NCI-H524 treated with DMSO at 0.1 percent for 48 hours (cell line): ENCODE measurements at regions not wholly inside any gene's neighbourhood (a gene's known extent, or its start where the extent isn't known, plus 50 kb on each side); places are given as distances from the start of the nearest gene placed in this dataset.
"Not testable (repeated sequence)": the region's sequence is repeated elsewhere in the genome, so short reads cannot be mapped to it uniquely, and the experiment has no call there.

Source experiments
- DNase-seq: peaks from one replicate; lab custom pipeline; 2025; lab: John Stamatoyannopoulos, UW

GRCh38 chr2:14074691-14075090, 557.8 kb upstream of the LRATD1 start:
- DNase-seq, result no peak

DNA sequence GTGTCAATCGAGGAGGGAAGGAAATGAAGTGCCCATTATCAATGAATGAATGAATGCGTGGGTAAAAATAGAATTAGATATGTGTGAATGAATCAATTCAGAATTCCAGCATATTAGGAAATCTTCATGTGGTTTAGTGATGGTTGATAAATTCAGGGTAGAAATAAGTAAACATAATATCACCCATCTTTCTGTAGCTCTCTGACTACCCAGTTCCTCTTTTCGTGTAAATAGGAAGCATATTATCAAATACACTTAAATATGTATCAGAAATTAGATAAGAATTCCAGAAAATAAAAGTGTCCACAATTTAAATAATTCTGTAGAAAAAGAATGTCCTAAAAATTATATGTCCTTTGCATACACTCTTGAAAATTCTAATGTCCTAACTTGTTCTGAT, 552.9 kb upstream of the LRATD1 start:
- no peak for DNase-seq

DNA sequence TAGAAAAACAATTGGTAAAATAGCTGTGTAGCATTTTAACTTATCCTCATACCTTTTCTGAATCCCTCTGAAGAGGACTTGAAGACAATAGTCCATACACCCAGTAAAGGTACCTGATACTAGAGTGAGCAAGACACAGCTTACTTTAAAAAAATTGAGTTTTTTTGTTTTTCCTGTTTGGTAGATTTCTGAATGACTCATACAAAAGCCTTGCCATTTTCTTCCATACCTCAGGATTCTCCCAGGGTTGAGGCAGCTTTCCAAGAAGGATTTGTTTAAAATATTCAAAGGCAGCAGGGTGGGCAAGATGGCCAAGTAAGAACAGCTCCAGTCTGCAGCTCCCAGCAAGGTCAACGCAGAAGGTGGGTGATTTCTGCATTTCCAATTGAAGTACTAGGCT, 551.0 kb upstream of the LRATD1 start:
- DNase-seq, result no peak

GRCh38 chr2:14082640-14083039, 549.9 kb upstream of the LRATD1 start:
- DNase-seq, result no peak

DNA sequence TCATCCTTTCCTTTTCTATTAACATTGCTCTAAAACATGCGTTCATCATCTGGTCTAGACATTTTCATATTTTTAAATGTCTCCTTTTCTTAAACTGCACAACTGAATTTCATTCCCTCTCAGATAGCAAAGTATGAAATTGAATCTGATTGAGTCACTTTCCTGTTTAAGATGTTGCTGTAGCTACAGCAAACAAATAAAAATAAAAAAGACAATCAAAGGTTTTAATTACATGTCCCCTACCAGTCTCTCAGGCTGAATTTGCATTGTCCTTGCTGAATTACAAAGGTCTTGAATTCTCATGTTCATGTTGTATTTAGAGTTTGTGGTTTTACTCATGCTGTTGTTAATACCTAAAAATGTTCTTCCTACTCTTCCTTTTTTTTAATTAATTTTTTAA, 537.9 kb upstream of the LRATD1 start:
- DNase-seq, result no peak

- not testable (repeated sequence) for DNase-seq
Observed at GRCh38 chr2:14099101-14099500, 533.4 kb upstream of the LRATD1 start.

DNA sequence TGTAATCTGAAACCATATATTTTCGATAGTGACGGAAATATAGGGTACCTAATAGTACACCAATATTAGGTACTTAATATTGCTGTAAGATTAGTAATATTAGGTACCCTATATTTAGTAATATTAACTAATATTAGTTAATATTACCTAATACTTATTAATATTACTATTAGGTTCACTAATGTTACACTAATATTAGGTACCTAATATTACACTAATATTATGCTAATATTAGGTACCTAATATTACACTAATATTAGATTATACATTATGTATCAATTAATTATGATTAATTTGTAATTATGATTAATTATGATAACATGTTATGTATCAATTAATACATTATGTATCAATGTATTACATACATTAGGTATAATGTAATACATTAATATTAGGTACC, 518.2 kb upstream of the LRATD1 start:
- no peak for DNase-seq

- DNase-seq, result no peak
Observed at GRCh38 chr2:14120376-14120775, 512.1 kb upstream of the LRATD1 start.

- DNase-seq, result no peak
Observed at GRCh38 chr2:14123436-14124103, 508.9 kb upstream of the LRATD1 start.

DNA sequence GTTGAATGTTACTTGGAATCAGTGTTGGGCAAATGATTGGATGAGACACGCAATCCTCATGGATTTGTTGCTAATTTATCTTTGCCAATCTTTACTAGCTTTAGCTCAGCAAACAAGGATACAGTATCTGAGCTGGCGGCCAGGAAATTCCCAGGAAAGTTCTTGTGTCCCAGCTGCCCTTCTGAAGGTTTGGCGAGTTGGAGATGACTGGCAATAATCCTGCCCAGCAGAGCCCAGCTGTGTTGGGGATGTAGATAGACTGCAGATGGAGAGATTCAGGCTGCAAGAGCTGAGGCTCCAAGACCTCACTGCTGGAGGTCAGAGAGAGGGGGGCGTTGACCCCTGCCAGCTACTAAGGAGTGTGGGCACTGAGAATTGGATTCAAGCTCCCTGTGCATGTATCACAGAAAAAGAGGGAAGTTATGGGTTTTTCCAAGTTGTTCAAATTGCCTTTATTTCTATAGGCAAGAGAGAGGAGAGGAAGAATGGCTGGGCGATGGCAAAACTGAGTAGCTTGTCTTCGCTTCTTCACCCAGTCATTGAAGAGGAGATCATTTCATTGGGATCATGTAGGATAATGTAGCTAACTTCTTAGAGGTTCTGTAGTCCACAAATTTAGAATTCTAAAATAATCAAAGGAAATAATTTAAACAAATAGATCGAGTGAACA, 506.8 kb upstream of the LRATD1 start:
- DNase-seq, result no peak

GRCh38 chr2:14126846-14127245, 505.7 kb upstream of the LRATD1 start:
- no peak for DNase-seq

DNA sequence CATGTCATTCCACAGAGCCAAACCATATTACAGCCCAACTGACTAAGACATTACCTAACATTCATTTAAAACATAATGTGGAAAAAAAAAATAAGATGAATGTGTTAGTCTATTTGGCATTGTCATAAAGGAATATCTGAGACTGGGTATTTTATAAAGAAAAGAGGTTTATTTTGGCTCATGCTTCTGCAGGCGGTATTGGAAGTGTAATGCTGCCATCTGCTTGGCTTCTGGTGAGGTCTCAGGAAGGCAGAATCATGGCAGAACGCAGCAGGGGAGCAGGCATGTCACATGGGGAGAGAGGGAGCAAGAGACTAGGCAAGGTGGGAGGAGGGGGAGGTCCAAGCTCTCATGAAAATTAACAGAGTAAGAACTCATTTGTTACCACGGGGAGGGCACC, 504.8 kb upstream of the LRATD1 start:
- no peak for DNase-seq

DNA sequence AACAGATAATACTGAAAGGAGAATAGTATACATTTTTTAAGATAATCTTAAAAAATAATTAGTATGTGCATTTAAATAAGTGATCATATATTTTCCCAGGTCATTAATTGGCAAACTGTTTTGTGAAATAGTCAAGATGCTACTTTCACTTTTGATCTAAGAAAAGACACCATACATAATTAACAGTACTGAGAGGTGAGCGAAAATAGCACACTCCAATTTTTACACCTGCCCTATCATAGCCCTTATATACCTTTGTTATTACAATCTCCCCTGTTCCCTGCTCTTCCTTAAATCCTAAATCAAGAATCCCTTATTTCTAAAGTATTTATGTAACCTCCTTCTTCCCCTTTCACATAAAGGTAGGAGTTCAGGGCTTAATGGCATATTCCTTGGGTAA, 500.1 kb upstream of the LRATD1 start:
- DNase-seq, result no peak

DNA sequence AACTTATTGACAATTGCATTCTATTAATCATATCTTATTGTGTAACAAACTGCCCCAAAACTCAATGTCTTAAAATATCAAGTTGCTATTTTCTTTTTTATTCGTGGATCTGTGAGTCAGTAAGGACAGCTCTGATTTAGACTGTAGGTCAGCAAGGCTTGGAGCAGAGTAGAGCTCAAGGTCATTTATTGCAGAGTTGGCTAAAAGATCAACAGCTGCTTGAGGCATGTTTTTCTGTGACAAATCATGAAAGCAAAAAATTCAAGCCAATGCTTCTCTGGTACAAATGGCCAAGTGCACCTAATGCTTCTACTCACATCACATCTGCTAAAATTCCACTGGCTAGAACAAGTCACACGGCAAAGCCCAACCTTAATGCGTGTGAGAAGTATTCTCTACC, 497.7 kb upstream of the LRATD1 start:
- no peak for DNase-seq

DNA sequence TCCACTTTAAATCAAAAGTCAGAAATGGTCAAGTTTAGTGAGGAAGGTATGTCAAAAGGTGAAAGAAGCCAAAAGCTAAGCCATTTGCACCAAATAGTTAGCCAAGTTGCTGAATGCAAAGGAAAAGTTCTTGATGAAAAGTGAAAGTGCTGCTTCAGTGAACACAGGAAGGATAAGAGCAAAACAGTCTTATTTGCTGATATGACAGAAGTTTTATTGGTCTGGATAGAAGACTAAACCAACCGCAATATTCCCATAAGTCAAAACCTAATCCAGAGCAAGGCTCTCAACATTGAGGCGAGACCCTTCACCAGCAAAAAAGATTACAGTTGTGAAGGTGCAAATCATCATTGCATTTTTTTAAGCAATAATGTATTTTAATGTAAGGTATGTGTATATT, 496.5 kb upstream of the LRATD1 start:
- DNase-seq, result no peak

GRCh38 chr2:14137643-14138042, 494.9 kb upstream of the LRATD1 start:
- DNase-seq, result no peak

DNA sequence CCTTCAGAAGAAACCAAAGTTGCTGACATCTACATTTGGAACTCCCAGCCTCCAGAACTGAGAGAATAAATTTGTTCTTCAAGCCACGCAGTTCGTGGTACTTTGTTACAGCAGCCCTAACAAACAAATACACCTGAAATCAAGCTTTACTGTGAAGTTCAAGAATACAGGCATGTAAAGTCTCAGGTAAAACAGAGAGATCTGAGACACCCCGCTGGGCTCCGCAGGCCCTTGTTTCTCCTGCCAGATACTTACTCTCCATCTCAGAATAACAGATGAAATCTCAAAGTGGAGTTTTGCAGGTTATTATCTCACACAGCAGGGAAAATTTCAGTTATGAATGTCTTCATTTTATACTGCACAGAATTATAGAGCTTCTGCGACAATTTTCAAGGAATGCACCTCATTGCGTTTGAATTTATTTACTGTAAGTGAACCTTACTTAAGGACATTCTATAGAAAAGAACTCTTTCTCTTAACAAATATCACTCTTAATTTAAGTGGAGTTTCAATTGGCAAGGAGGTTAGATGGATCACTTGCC, 492.4 kb upstream of the LRATD1 start:
- no peak for DNase-seq

GRCh38 chr2:14143435-14143834, 489.1 kb upstream of the LRATD1 start:
- no peak for DNase-seq

DNA sequence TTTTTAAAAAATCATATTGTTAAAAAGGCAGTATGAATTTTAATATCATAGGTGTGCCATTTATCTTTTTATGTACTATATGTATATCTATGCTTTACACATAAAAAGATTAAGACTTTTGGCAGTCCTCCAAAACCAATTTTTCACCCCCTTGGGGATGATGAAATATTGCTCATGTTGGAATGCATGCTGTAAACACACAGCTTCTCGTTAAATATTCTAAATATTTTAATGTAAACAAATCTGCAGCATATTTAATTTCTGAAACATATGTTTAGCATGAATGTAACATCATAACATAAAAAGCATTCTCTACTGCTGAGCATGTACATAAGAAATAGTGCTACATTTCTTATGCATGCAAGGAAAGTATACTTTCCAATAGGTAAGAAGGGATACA, 484.3 kb upstream of the LRATD1 start:
- DNase-seq, result no peak

DNA sequence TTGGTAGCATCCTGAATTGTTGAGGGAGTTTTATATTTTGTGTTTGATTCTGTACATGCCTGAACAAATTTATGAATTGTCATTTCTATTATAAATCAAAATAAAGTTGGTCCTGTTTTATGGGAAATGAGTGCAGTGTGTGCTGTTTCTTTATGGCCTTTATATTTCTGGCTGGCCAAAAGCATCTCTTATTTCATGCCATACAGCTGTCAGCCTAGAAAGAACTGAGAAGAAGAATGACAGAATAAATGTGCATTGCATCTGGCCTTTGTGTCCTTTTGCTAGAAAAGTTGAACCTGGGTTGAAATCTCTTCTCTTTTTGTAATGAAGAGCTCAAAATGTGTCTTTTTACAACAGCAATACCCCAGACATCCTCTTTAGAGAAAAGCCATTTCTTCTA, 474.7 kb upstream of the LRATD1 start:
- DNase-seq, result no peak

DNA sequence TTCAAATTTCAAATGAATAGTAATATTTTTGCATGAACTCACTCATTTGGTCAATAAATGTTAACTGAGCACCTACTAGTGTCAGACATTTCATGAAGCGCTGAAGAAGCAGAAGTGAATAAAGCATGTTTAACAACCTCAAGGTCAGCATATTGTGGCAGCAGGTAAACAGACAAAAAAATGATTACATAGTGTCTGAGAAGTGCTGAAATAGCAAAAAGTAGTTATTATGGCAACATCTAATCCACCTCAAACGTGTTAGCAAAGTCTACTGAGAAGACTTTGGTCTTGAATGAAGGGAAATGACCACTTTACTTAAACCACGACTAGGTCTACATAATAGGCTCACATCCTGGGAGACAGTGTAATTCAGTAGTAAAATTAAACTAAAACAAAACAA, 452.2 kb upstream of the LRATD1 start:
- DNase-seq, result no peak

- no peak for DNase-seq
Observed at GRCh38 chr2:14182227-14182946, 450.1 kb upstream of the LRATD1 start.

DNA sequence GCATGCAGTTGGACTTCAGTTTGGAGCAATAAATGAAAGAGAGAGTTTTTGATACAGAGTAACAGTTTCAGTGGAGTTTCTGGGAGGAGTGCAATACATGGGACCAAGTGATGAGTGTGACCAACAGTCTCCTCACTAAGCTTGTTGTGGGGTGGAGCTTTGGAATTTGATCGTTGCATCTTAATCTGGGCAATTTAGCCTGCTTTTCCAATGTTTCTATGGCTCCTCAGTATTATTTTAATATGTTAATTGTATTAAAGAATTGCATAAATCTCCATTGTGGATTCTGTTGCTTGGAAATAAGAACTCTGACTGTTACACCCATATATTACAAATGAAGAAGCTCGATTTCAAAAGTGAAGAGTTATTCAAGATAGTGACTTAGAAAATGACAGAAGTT, 446.6 kb upstream of the LRATD1 start:
- no peak for DNase-seq
